GM23338 (cell line): ENCODE measurements at regions not wholly inside any gene's neighbourhood (a gene's known extent, or its start where the extent isn't known, plus 50 kb on each side); places are given as distances from the start of the nearest gene placed in this dataset.

Experiments used
- ATAC-seq: fragments of 200-7000 bp; cut with Tn5 transposase; 3 replicates; pipeline ENCODE4 v1.9.1; 2020
- DNase-seq: peaks from one replicate; pipeline ENCODE4 v3.0.0-alpha.2; 2015; ENCODE audit warnings: low spot score
- H2AFZ ChIP-seq: fragments of 200-600 bp; sonication (generic); 2 replicates; pipeline ENCODE4 v1.8.0; 2016; ENCODE audit warnings: antibody characterized with exemption, mild to moderate bottlenecking, moderate library complexity
- H3F3A ChIP-seq: fragments of 200-600 bp; sonication (generic); replicated peaks from 2 replicates; pipeline ENCODE4 v1.8.0; 2017; ENCODE audit warnings: antibody characterized with exemption, mixed run types, low read depth
- H3K27ac ChIP-seq: fragments of 200-600 bp; sonication (generic); 2 replicates; pipeline ENCODE4 v1.6.1; 2016; ENCODE audit warnings: low read depth
- H3K27me3 ChIP-seq: fragments of 200-600 bp; sonication (generic); 2 replicates; pipeline ENCODE4 v1.8.0; 2016; ENCODE audit warnings: mild to moderate bottlenecking, mixed run types, moderate library complexity; ENCODE audit not compliant: insufficient read depth
- H3K36me3 ChIP-seq: fragments of 200-600 bp; sonication (generic); 2 replicates; pipeline ENCODE4 v1.8.0; 2016; ENCODE audit warnings: mild to moderate bottlenecking; ENCODE audit not compliant: insufficient read depth
- H3K4me1 ChIP-seq: fragments of 200-600 bp; sonication (generic); 2 replicates; pipeline ENCODE4 v1.8.0; 2016; ENCODE audit warnings: mild to moderate bottlenecking, moderate library complexity; ENCODE audit not compliant: insufficient read depth
- H3K4me2 ChIP-seq: fragments of 200-600 bp; sonication (generic); 2 replicates; pipeline ENCODE4 v1.7.1; 2017; ENCODE audit warnings: mixed run types
- H3K4me3 ChIP-seq: fragments of 200-600 bp; sonication (generic); 2 replicates; pipeline ENCODE4 v1.6.1; 2016; ENCODE audit warnings: mixed run types
- H3K79me2 ChIP-seq: fragments of 200-600 bp; sonication (generic); replicated peaks from 2 replicates; pipeline ENCODE4 v1.8.0; 2017; ENCODE audit warnings: mild to moderate bottlenecking; ENCODE audit not compliant: insufficient read depth
- H3K9me2 ChIP-seq: fragments of 200-600 bp; sonication (generic); 2 replicates; pipeline ENCODE4 v1.8.0; 2017; ENCODE audit not compliant: insufficient read depth
- H4K20me1 ChIP-seq: fragments of 200-600 bp; sonication (generic); replicated peaks from 2 replicates; pipeline ENCODE4 v1.8.0; 2017; ENCODE audit warnings: mild to moderate bottlenecking; ENCODE audit not compliant: insufficient read depth
- H3K27ac Mint-ChIP-seq: 2 replicates; pipeline ENCODE4 v1.8.0; 2020; ENCODE audit warnings: inconsistent platforms, mild to moderate bottlenecking, moderate library complexity, mixed read lengths
- H3K27me3 Mint-ChIP-seq: 3 replicates; pipeline ENCODE4 v1.8.0; 2022; ENCODE audit warnings: low read depth, mild to moderate bottlenecking, moderate library complexity, mixed read lengths, inconsistent platforms; ENCODE audit not compliant: insufficient read depth, poor library complexity
- H3K36me3 Mint-ChIP-seq: 3 replicates; pipeline ENCODE4 v1.8.0; 2021; ENCODE audit warnings: low read depth, mild to moderate bottlenecking, inconsistent platforms, moderate library complexity, mixed read lengths
- H3K4me1 Mint-ChIP-seq: 3 replicates; pipeline ENCODE4 v1.8.0; 2020; ENCODE audit warnings: mild to moderate bottlenecking, inconsistent platforms, mixed read lengths
- H3K4me3 Mint-ChIP-seq: 3 replicates; pipeline ENCODE4 v1.8.0; 2021; ENCODE audit warnings: moderate library complexity, mild to moderate bottlenecking, inconsistent platforms, mixed read lengths
- H3K9me3 Mint-ChIP-seq: 3 replicates; pipeline ENCODE4 v1.8.0; 2020; ENCODE audit warnings: moderate library complexity, mild to moderate bottlenecking, inconsistent platforms, mixed read lengths
- EZH2 ChIP-seq: fragments of 200-600 bp; sonication (generic); IDR thresholded peaks from one replicate; pipeline ENCODE4 v1.8.0; 2017; ENCODE audit warnings: antibody characterized with exemption, mild to moderate bottlenecking, low read depth; ENCODE audit not compliant: unreplicated experiment
- ZNF114 ChIP-seq: fragments of 250-450 bp; sonication (Bioruptor Pico); IDR thresholded peaks from 2 replicates; pipeline ENCODE4 v1.5.0; 2020; ENCODE audit warnings: mild to moderate bottlenecking, moderate library complexity
- ZNF462 ChIP-seq: fragments of 250-450 bp; sonication (Bioruptor Pico); IDR thresholded peaks from 2 replicates; pipeline ENCODE4 v1.5.0; 2020; ENCODE audit warnings: mild to moderate bottlenecking, moderate library complexity
- TF ChIP-seq, protein P1 (sequence below), 2 experiments: fragments of 200-600 bp in 1 of 2; sonication (generic) in 1 of 2; conservative IDR thresholded peaks; 2 replicates each; pipeline versions ENCODE4 v1.5.1 to v1.6.1; 2016 to 2017; ENCODE audit warnings: antibody characterized with exemption in 2 of 2, low read depth in 2 of 2, mild to moderate bottlenecking in 2 of 2, moderate library complexity in 1 of 2
- TF ChIP-seq, protein P2 (sequence below): IDR thresholded peaks from 2 replicates; pipeline ENCODE4 v1.6.1; 2016; ENCODE audit warnings: antibody characterized with exemption

- H3F3A ChIP-seq = no peaks in the 10 kb centered on the region
- Mint-ChIP-seq H3K27me3 (peaks cover 8% of the 10 kb centered on the region), H3K9me3 (peaks cover 17% of the 10 kb centered on the region; the same call in 2 of the 3 replicates), H3K4me3 (no peak overlapping the region), H3K36me3 (peaks cover 1% of the 10 kb centered on the region; the same call in 2 of the 3 replicates), H3K27ac (no peak overlapping the region), H3K4me1 (no peaks in the 10 kb centered on the region)
- no peak overlapping the region for H3K4me2 ChIP-seq
- peak; percentile 14 for DNase-seq
- TF ChIP-seq, protein P1, sequence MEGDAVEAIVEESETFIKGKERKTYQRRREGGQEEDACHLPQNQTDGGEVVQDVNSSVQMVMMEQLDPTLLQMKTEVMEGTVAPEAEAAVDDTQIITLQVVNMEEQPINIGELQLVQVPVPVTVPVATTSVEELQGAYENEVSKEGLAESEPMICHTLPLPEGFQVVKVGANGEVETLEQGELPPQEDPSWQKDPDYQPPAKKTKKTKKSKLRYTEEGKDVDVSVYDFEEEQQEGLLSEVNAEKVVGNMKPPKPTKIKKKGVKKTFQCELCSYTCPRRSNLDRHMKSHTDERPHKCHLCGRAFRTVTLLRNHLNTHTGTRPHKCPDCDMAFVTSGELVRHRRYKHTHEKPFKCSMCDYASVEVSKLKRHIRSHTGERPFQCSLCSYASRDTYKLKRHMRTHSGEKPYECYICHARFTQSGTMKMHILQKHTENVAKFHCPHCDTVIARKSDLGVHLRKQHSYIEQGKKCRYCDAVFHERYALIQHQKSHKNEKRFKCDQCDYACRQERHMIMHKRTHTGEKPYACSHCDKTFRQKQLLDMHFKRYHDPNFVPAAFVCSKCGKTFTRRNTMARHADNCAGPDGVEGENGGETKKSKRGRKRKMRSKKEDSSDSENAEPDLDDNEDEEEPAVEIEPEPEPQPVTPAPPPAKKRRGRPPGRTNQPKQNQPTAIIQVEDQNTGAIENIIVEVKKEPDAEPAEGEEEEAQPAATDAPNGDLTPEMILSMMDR (conservative IDR thresholded peaks at IDR 0.05; ENCODE audit: low read depth in 2 of 2) = peak in 1 of 2 experiments; percentile 71; a peak in 3 of 4 replicates
- no peak for TF ChIP-seq ZNF114 (CRISPR knock-in tag)
- TF ChIP-seq, protein P2, sequence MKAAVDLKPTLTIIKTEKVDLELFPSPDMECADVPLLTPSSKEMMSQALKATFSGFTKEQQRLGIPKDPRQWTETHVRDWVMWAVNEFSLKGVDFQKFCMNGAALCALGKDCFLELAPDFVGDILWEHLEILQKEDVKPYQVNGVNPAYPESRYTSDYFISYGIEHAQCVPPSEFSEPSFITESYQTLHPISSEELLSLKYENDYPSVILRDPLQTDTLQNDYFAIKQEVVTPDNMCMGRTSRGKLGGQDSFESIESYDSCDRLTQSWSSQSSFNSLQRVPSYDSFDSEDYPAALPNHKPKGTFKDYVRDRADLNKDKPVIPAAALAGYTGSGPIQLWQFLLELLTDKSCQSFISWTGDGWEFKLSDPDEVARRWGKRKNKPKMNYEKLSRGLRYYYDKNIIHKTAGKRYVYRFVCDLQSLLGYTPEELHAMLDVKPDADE = no peak
- no peaks in the 10 kb centered on the region for H3K79me2 ChIP-seq
- no peak overlapping the region for H3K4me3 ChIP-seq
- no peak overlapping the region for H3K27ac ChIP-seq
- no peaks in the 10 kb centered on the region for H4K20me1 ChIP-seq
- ATAC-seq = peak; percentile 44; the same call in 2 of the 3 replicates
- H2AFZ ChIP-seq = no peak overlapping the region
- no peaks in the 10 kb centered on the region for H3K4me1 ChIP-seq
- H3K9me2 ChIP-seq = no peaks in the 10 kb centered on the region
- no peaks in the 10 kb centered on the region for H3K36me3 ChIP-seq
- no peaks in the 10 kb centered on the region for H3K27me3 ChIP-seq
These were observed 138.4 kb upstream of the HS6ST1 start for GRCh38 chr2:128457006-128457604.

- no peak overlapping the region for H2AFZ ChIP-seq
- no peak overlapping the region for H3K4me2 ChIP-seq
These were observed 139.0 kb upstream of the HS6ST1 start for GRCh38 chr2:128457716-128458115.

More at GRCh38 chr2:128457716-128458115, 139.0 kb upstream of the HS6ST1 start:
- H3K36me3 ChIP-seq = no peaks in the 10 kb centered on the region
- no peaks in the 10 kb centered on the region for H3K4me1 Mint-ChIP-seq
- H3K9me2 ChIP-seq = no peaks in the 10 kb centered on the region
- ATAC-seq (no peak), DNase-seq (no peak)
- H3K36me3 Mint-ChIP-seq = no peaks in the 10 kb centered on the region
- no peaks in the 10 kb centered on the region for H3K27me3 ChIP-seq
- no peak overlapping the region for H3K4me3 ChIP-seq
- no peaks in the 10 kb centered on the region for H3F3A ChIP-seq
- no peak overlapping the region for H3K27ac Mint-ChIP-seq
- H3K79me2 ChIP-seq = no peaks in the 10 kb centered on the region
- peaks cover 8% of the 10 kb centered on the region for H3K27me3 Mint-ChIP-seq
- H4K20me1 ChIP-seq = no peaks in the 10 kb centered on the region
- H3K9me3 Mint-ChIP-seq = peaks cover 17% of the 10 kb centered on the region; the same call in 2 of the 3 replicates
- H3K4me3 Mint-ChIP-seq = no peak overlapping the region
- no peak overlapping the region for H3K27ac ChIP-seq
- H3K4me1 ChIP-seq = no peaks in the 10 kb centered on the region
- TF ChIP-seq EZH2 (no peak), ZNF462 (CRISPR knock-in tag) (no peak)
